Transverse colon (tissue), 4 donors: ENCODE measurements at regions not wholly inside any gene's neighbourhood (a gene's known extent, or its start where the extent isn't known, plus 50 kb on each side); places are given as distances from the start of the nearest gene placed in this dataset.

Experiments used
- CTCF ChIP-seq, 5 experiments: fragments of 200-600 bp in 3 of 5; fragments of 450-650 bp in 2 of 5; sonication (generic) in 3 of 5; IDR thresholded peaks; 1 replicate in 2 of 5; 2 replicates in 3 of 5; pipeline ENCODE4 v1.5.1; 2016 to 2017; ENCODE audit warnings: antibody characterized with exemption in 5 of 5, inconsistent platforms in 3 of 5, mild to moderate bottlenecking in 2 of 5, moderate library complexity in 1 of 5
- EP300 ChIP-seq: sonication (generic); formaldehyde crosslinking; IDR thresholded peaks from one replicate; pipeline ENCODE4 v1.6.1; 2017; ENCODE audit warnings: antibody characterized with exemption, low read depth
- POLR2A ChIP-seq: fragments of 450-650 bp; IDR thresholded peaks from one replicate; pipeline ENCODE4 v1.6.1; 2016; ENCODE audit warnings: antibody characterized with exemption, mild to moderate bottlenecking, moderate library complexity
- POLR2AphosphoS5 ChIP-seq, 3 donors: sonication (generic); formaldehyde crosslinking; IDR thresholded peaks; one replicate each; pipeline ENCODE4 v1.6.1; 2016; ENCODE audit warnings: antibody characterized with exemption in 3 of 3

- TF ChIP-seq CTCF (IDR thresholded peaks at IDR 0.05) (no peak), EP300 (no peak), POLR2A (no peak), POLR2AphosphoS5 (IDR thresholded peaks at IDR 0.05) (no peak)
These were observed 107.1 kb upstream of the ADRA2C start for GRCh38 chr4:3659131-3659530.
